ENCODE measurements at regions not wholly inside any gene's neighbourhood (a gene's known extent, or its start where the extent isn't known, plus 50 kb on each side); places are given as distances from the start of the nearest gene placed in this dataset.
A peak's percentile ranks its signal among the peaks of the same experiment; 100 is the strongest.

GRCh38 chr14:32254952-32255679 is 52.0 kb upstream of the RNU6-8 start:
- peak; percentile 19 to 37 for DNase-seq (ENCODE audit: low read depth in 2 of 2)

DNA sequence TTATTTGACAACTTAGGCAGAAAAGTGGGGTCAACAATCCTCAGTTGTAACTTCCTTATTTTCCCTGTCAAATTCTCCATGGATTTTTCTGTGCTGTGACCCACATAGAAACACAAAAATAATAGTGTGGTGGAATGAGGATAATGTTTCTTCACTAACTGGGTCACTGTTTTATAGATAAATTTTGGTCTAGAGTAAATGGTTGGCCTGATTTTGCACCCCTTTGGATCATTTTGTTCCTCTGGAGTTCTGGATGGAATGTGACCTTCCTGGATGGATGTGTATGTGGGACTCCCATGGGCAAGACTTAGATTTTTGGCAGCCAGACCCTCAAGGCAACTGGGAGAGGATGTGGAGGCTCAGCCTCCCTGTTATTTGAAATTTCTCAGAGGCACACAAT is 52.7 kb upstream of the RNU6-8 start:
- DNase-seq (ENCODE audit: low read depth in 2 of 2) = no peak

- no peak for DNase-seq (ENCODE audit: low read depth in 2 of 2)
These were observed 53.5 kb upstream of the RNU6-8 start for GRCh38 chr14:32256576-32256975.

- DNase-seq (ENCODE audit: low read depth in 2 of 2) = no peak
These were observed 55.4 kb upstream of the RNU6-8 start for GRCh38 chr14:32258336-32258993.

DNA sequence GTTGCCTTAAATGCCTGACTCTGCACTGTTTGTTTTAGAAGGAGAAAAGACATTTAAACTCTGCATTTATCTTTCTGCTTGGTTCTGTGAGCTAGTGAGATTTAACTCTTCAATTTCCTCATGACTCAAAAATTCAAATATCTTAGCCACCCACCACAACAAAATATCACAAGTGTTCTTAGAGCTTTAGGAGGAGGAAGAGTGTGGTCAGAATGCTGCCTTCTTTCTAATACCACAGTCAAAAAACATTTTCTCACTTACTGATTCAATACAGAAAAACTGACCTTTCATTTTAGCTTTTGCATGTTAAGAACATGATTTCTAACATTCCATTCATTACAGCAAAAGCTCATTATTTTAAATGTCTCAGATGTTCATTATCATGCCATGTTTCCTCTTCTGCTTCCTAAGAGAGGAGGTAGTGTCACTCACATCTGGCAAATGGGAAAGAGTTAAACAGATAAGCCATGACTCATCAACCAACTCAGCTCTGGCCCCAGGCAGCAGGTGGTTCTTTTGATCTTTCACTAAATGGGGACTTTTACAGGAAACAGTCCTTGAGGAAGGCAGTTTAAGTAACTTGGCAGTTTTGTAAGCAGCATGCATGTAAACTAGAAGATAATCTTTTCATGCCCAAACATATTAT is 56.4 kb upstream of the RNU6-8 start:
- DNase-seq (ENCODE audit: low read depth in 2 of 2) = no peak

- DNase-seq (ENCODE audit: low read depth in 2 of 2) = no peak
These were observed 61.0 kb upstream of the RNU6-8 start for GRCh38 chr14:32263939-32264567.

- no peak for DNase-seq (ENCODE audit: low read depth in 2 of 2)
These were observed 62.5 kb upstream of the RNU6-8 start for GRCh38 chr14:32265584-32265983.

- no peak for DNase-seq (ENCODE audit: low read depth in 2 of 2)
These were observed 51.1 kb upstream of the AKAP6 start for GRCh38 chr14:32277998-32278397.

Measured in stimulated activated CD4-positive, alpha-beta T cell treated with anti-CD3 and anti-CD28 coated beads, Interleukin-12 subunit alpha, Interleukin-12 subunit beta, amount 100 ng/mL, for 24 hours (primary cell).